Amniotic stem cell (primary cell): ENCODE measurements at regions not wholly inside any gene's neighbourhood (a gene's known extent, or its start where the extent isn't known, plus 50 kb on each side); places are given as distances from the start of the nearest gene placed in this dataset.
"Not testable (repeated sequence)": the region's sequence is repeated elsewhere in the genome, so short reads cannot be mapped to it uniquely, and the experiment has no call there.

ENCODE experiments used
- DNase-seq: peaks from one replicate; lab custom pipeline; 2025; lab: John Stamatoyannopoulos, UW

DNA sequence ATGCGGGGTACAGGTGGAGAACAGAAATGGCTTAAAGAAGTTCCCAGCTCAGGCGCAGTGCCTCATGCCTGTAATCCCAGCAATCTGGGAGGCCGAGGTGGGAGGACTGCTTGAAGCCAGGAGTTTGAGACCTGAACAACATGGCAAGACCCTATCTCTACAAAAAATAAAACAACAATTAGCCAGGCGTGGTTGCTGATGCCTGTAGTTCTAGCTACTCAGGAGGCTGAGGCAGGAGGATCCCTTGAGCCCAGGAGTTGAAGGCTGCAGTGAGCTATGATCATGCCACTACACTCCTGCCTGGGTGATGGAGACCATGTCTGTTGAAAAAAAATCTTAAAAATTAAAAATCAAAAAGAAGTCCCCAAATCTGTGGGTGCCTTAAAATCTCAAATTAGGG lies 228.3 kb upstream of the WSB1 start:
- no peak for DNase-seq

GRCh38 chr17:27066315-27066714 lies 227.6 kb upstream of the WSB1 start:
- DNase-seq, result no peak

DNA sequence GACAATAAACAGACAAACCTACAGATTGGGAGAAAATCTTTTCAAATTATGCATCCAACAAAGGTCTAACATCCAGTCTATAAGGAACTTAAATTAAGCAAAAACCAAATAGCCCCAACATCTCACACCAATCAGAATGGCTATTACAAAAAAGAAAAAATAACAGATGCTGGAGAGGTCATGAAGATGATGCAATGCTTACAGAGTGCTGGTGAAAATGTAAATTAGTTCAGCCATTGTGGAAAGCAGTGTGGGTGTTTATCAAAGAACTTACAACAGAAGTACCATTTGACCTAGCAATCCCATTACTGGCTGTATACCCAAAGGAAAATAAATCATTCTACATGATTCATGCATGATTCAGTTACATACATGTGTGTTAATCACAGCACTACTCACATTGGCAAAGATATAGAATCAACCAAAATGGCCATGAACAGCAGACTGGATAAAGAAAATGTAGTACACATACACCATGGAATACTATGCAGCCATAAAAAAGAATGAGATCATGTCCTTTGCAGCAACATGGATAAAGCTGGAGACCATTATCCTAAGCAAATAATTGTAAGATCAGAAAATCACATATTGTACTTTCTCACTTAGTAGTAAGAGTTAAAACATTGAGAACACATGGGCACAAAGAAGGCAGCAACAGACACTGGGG lies 223.9 kb upstream of the WSB1 start:
- DNase-seq, result no peak

- no peak for DNase-seq
These were observed 223.1 kb upstream of the WSB1 start for GRCh38 chr17:27070836-27071235.

- DNase-seq, result no peak
These were observed 221.0 kb upstream of the WSB1 start for GRCh38 chr17:27072885-27073284.

DNA sequence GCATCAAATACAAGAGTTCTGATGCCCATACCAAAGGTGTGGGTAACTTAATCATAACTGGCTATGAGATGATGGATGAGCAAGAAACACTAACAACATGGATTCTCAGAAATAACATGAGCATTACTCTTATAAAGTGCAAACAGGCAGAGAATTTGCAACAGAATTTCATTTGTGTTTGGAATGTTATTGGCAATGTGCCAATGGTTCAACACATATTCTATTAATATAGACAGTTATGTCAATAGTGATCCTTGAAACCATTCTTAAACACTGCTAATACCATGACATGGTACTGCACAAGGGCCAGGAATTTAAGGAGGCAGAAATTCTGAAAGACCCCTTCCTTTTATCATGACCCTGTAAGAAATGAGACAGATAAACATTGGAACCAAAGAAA lies 217.1 kb upstream of the WSB1 start:
- no peak for DNase-seq

- DNase-seq, result no peak
These were observed 215.6 kb upstream of the WSB1 start for GRCh38 chr17:27078296-27078695.

DNA sequence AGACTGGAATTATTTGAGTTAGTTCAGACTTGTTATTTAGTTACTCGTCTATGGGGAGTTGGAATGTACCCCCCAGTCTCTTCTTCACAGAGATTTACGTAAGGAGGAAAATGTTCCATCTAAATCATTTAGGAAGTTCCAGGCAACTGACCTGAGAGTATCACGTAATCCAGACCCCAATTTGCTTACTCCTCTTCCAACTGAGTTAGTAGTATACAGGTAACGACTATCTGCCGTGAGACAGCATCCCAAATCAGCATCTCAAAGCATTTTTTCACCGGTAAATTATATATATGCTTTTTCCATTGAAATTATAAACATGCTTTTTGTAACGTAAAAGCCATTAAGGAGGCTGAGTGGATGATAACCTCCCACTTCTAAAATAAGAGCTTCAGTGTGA lies 214.3 kb upstream of the WSB1 start:
- DNase-seq, result no peak

DNA sequence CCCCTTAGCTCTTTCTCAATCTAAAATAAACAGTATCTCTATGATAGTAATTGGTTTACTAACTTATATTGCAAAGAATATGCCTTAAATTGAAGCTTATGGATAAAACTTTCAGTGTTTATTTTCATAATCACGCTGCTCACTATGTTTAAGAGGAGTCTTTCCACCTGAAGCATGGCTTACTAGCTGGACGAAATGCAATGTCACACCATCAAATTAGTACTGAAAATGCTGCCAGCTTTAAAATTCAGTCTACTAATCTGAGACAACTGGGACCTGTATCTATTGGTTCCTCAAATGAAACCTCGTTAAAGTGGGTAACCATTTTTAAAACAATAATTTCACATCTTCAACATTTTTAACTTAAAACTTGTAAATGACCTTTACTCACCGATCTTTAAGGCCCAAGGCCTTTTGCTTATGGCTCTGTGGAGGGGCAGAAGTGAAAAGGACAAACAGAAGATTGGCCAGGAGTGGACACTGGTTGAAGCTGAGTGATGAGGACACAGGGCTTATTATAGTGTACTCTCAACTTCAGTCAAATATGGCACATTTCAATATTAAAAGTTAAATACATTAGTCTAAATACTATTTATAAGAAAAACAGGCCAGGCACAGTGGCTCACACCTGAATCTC lies 212.8 kb upstream of the WSB1 start:
- no peak for DNase-seq

GRCh38 chr17:27082023-27082774 lies 211.7 kb upstream of the WSB1 start:
- DNase-seq, result no peak

DNA sequence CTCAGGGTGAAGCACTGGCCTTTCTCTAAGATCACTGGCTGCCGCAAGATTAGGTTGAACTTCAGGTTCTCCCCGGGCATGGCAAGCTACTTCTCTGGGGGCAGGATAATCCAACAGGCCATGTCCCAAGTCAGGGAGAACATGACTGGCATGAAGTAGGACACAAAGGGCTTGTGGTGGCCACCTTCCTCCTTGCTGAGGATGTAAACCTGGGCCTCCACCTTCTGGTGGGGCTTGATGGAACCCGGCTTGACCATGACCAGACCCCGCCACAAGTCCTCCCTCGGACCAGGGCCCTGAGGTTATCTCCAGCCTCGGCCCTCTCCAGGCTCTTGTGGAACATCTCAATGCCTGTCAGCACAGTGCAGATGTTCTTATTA lies 211.1 kb upstream of the WSB1 start:
- DNase-seq, result no peak

- no peak for DNase-seq
These were observed 210.3 kb upstream of the WSB1 start for GRCh38 chr17:27083408-27084185.

DNA sequence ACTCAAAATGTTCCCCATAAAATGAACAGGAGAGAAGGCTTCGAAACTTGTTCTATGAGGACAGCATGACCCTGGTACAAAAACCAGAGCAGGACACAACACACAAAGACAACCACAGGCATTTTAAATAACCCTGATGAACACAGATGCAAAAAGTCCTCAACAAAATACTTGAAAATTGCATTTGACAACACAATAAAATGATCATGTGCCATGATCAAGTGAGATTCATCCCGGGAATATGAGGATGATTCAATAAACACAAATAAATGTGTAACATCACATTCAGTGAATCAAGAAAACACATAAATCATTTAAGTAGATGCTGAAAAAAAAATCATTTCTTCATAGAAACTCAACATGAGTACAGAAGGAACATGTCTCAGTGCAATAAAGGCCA lies 208.4 kb upstream of the WSB1 start:
- no peak for DNase-seq

DNA sequence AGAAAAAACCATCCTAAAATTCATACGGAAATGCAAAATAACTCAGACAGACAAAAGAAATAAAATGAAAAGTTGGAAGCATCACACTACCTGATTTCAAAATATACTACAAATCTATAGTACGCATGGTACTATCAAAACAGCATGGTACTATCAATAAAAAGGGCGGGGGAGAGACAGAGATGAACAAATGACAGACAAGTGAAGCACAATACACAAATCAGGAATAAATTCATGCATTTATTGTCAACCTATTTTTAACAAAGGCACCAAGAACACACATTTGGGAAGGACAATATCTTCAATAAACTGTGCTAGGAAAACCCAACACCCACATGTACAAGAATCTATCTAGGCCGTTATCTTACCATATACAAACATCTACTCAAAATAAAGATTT lies 207.4 kb upstream of the WSB1 start:
- DNase-seq, result no peak

- no peak for DNase-seq
These were observed 205.8 kb upstream of the WSB1 start for GRCh38 chr17:27087935-27088766.

- no peak for DNase-seq
These were observed 205.2 kb upstream of the WSB1 start for GRCh38 chr17:27088767-27089078.

GRCh38 chr17:27089079-27089928 lies 204.6 kb upstream of the WSB1 start:
- not testable (repeated sequence) for DNase-seq

DNA sequence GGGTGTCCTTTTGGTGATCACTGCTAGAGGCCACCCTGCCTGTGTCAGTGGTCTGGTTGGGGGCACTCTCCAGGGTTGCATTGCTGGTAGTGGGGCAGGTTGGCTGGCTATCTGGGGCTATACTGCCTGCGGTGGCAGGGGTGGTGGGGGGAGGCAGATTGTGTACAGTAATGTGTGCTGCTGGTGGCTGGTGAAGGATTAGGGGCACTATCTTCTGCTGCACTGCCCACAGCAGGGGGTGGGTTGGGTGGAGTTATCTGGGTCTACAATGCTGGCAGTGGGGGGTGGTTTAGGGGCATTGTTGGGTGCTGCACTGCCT lies 204.0 kb upstream of the WSB1 start:
- no peak for DNase-seq

- DNase-seq, result not testable (repeated sequence)
These were observed 203.4 kb upstream of the WSB1 start for GRCh38 chr17:27090450-27091042.

GRCh38 chr17:27091043-27091497 lies 202.8 kb upstream of the WSB1 start:
- DNase-seq, result no peak

GRCh38 chr17:27094179-27094578 lies 199.7 kb upstream of the WSB1 start:
- not testable (repeated sequence) for DNase-seq
